HUES6 (cell line): ENCODE measurements at regions not wholly inside any gene's neighbourhood (a gene's known extent, or its start where the extent isn't known, plus 50 kb on each side); places are given as distances from the start of the nearest gene placed in this dataset.
"Not testable (repeated sequence)": the region's sequence is repeated elsewhere in the genome, so short reads cannot be mapped to it uniquely, and the experiment has no call there.

Experiments
- H3K27ac ChIP-seq: 2 replicates; pipeline ENCODE4 v1.7.0; 2013; ENCODE audit warnings: low read depth, mild to moderate bottlenecking, low read length, inconsistent platforms
- H3K27me3 ChIP-seq: 2 replicates; pipeline ENCODE4 v1.6.1; 2013; ENCODE audit warnings: low read length; ENCODE audit not compliant: control insufficient read depth, insufficient read depth
- H3K36me3 ChIP-seq: 2 replicates; pipeline ENCODE4 v1.6.1; 2013; ENCODE audit warnings: low read length; ENCODE audit not compliant: control insufficient read depth, insufficient read depth
- H3K4me1 ChIP-seq: 2 replicates; pipeline ENCODE4 v1.6.1; 2013; ENCODE audit warnings: low read length; ENCODE audit not compliant: control insufficient read depth, insufficient read depth
- H3K4me3 ChIP-seq: 2 replicates; pipeline ENCODE4 v1.5.1; 2013; ENCODE audit warnings: low read depth, low read length
- H3K9ac ChIP-seq: one replicate; pipeline ENCODE4 v1.6.1; 2013; ENCODE audit warnings: mild to moderate bottlenecking, low read length
- H3K9me3 ChIP-seq: 2 replicates; pipeline ENCODE4 v1.6.1; 2013; ENCODE audit warnings: low read depth, low read length; ENCODE audit not compliant: control insufficient read depth, insufficient read depth

DNA sequence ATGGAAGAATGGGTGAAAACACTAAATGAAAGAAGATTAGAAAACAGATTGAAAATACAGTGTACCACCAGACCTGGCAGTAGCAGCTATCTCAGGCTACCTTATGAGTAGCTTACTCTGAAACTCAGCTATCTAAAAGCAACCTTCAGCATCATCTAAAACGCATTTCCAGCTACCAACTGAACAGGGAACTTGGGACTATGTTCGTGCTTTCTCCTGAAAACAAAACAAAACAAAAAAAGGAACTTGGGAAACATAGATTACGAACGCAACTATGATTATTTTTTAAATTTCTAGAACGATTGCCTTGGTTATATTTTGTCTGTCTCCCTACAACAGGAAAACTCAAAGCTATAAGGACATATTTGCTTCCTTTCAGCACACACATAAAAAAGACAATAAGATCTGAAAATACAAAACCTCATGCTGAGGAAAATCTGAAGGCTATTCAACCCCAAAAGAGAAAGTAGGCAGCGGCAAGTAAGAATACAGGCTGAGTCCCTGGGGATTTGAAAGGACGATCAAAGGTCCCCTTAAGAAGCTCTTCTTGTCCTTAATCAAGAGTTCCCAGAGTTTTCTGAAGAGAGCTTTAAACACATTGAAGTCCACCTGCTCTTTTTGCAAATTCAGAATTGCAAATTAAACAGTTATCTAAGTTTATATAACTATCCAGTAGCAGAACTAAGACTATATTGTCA lies 53.4 kb downstream of the OR2K2 start:
- H3K4me3 ChIP-seq = no peak overlapping the region
- H3K36me3 ChIP-seq = no peaks in the 10 kb centered on the region
- no peak overlapping the region for H3K27ac ChIP-seq
- H3K27me3 ChIP-seq = no peaks in the 10 kb centered on the region
- H3K9ac ChIP-seq = no peak overlapping the region
- H3K4me1 ChIP-seq = no peaks in the 10 kb centered on the region
- H3K9me3 ChIP-seq = no peaks in the 10 kb centered on the region

DNA sequence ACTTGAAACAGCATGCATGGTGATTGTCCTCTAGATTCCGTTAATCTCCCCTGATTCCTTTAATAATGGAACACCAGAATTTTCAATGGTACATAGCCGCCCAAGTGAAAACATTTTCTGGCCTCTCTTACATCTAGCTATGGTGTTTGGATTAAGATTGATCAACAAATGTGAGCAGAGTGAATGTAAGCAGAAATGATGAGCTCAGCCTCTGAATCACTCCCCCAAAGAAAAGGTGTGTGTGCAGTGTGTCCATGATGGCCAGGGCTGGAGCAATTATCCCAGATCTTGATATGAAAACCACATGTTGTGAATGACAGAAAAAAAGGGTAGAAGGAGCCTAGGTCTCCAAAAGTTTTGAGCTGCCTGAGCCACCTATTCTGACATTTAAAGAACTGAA lies 55.3 kb downstream of the OR2K2 start:
- Histone ChIP-seq H3K9me3 (no peaks in the 10 kb centered on the region), H3K27ac (no peak overlapping the region), H3K27me3 (no peaks in the 10 kb centered on the region), H3K4me1 (no peaks in the 10 kb centered on the region), H3K4me3 (no peak overlapping the region), H3K9ac (no peak overlapping the region), H3K36me3 (no peaks in the 10 kb centered on the region)

- Histone ChIP-seq H3K36me3 (no peaks in the 10 kb centered on the region), H3K27ac (no peak overlapping the region), H3K9me3 (peaks cover 6% of the 10 kb centered on the region), H3K27me3 (no peaks in the 10 kb centered on the region), H3K4me1 (no peaks in the 10 kb centered on the region), H3K9ac (no peak overlapping the region), H3K4me3 (no peak overlapping the region)
Observed at GRCh38 chr9:111272581-111272980, 57.4 kb downstream of the OR2K2 start.

DNA sequence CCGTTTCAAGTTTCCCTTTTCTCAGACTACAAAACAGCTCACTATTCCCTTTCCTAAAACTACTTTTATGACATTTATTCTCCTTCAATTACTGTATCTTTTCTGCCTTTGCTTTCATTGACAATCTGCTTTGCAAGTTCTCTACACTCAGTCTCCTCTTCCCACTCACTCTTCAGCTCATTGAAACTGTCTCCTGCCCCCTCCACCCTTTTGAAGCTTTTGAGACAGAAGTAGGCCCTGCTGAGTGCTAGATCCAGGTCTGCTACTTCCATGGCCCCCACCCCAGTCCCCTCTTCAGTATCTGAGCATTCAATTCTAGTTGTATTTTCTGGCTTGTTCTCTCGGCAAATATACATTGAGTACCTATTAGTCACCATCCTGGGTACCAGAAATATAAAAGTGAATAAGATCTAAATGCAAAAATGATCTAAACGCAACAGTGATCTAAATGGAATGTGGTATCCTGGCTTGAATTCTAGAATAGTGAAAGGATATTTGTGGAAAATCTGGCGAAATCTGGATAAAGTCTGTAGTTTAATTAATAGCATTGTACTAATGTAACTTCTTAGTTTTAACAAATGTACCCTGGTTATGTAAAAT lies 58.4 kb downstream of the OR2K2 start:
- no peak overlapping the region for H3K9ac ChIP-seq
- H3K27ac ChIP-seq = no peak overlapping the region
- H3K4me1 ChIP-seq = no peaks in the 10 kb centered on the region
- H3K27me3 ChIP-seq = no peaks in the 10 kb centered on the region
- no peaks in the 10 kb centered on the region for H3K36me3 ChIP-seq
- no peak overlapping the region for H3K4me3 ChIP-seq
- peaks cover 16% of the 10 kb centered on the region for H3K9me3 ChIP-seq

DNA sequence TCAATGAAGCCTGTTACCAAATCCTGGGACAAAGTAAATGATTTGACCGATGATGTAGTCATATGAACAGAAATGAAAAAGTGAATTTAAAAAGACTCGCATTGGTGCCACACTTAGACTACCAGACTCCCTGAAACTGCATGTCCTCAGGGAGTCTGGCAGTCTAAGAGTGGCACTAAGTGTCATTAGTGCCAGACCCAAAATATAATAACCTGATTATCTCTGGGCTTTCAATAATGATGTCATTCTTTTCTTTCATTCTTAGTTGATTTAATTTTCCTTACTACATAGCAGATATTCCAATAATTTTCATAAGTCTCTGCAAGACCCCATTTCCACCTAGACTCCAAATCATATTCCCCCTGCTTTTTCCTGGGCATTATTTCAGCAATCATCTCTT lies 59.0 kb downstream of the OR2K2 start:
- no peak overlapping the region for H3K27ac ChIP-seq
- peaks cover 21% of the 10 kb centered on the region for H3K9me3 ChIP-seq
- no peaks in the 10 kb centered on the region for H3K36me3 ChIP-seq
- no peaks in the 10 kb centered on the region for H3K27me3 ChIP-seq
- H3K4me1 ChIP-seq = no peaks in the 10 kb centered on the region
- H3K4me3 ChIP-seq = no peak overlapping the region
- no peak overlapping the region for H3K9ac ChIP-seq

GRCh38 chr9:111266024-111266423 lies 64.0 kb downstream of the OR2K2 start:
- H3K4me3 ChIP-seq, H3K36me3 ChIP-seq, H3K4me1 ChIP-seq, H3K27me3 ChIP-seq, H3K9ac ChIP-seq, H3K27ac ChIP-seq: not testable (repeated sequence)
- peaks cover 41% of the 10 kb centered on the region for H3K9me3 ChIP-seq

DNA sequence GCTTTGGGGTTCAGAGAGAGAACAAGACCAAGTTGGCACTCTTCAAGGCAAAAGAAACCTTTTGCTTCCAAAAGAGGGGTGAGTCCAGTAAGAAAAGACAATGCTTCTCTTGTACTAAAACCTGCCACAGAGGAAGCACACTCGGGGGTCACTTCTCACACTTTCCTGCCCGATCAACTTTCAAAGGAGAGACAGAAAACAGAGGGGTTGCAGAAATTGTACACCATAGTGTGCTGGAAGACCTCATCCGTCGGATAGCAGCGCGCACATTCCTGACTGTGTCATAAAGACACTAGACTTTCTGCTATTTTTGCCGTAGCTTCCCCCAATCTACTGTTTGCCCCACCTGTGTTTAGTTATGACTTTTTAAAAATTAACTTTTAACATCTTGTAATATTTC lies 66.9 kb downstream of the OR2K2 start:
- H3K36me3 ChIP-seq = no peaks in the 10 kb centered on the region
- H3K9ac ChIP-seq = no peak overlapping the region
- no peaks in the 10 kb centered on the region for H3K4me1 ChIP-seq
- H3K4me3 ChIP-seq = no peak overlapping the region
- no peaks in the 10 kb centered on the region for H3K27me3 ChIP-seq
- H3K27ac ChIP-seq = no peak overlapping the region
- H3K9me3 ChIP-seq = peaks cover 36% of the 10 kb centered on the region

GRCh38 chr9:111258875-111259271 lies 71.2 kb downstream of the OR2K2 start:
- no peaks in the 10 kb centered on the region for H3K27me3 ChIP-seq
- no peak overlapping the region for H3K27ac ChIP-seq
- H3K9me3 ChIP-seq = peaks cover under 1% of the 10 kb centered on the region; the same call in 1 of the 2 replicates
- H3K4me1 ChIP-seq = no peaks in the 10 kb centered on the region
- no peak overlapping the region for H3K9ac ChIP-seq
- no peak overlapping the region for H3K4me3 ChIP-seq
- no peaks in the 10 kb centered on the region for H3K36me3 ChIP-seq

DNA sequence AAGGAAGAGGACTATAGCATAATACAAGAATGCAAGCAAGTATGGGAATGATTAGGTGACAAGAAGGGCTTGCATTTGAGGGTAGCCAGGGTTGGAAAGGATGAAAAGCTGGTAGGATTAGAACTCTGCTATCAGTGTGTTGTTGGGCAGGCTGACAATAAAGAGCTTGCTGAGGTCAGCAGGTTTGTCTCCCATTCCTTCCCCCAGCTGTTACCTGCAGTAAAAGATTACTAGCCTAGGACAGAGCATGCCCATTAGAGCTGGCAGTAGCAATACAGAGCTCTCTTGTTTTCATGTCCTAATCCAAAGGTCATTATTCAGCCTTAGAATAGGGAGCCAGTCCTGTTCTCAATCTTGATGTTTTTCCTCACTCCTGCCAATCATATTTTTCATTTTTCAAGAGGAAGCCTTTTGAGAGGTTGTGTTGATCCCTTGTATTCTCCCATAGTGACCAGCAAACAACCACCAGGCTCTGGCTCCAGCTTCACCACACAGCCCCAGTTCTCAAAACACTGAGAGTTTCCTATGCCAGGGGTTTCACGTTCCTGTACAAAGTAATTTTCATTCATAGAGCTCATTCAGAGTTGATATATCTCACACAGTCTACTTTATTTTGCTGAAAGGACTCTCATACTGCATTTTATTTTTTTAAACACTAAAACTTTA lies 71.7 kb downstream of the OR2K2 start:
- Histone ChIP-seq H3K27me3 (no peaks in the 10 kb centered on the region), H3K27ac (no peak overlapping the region), H3K9ac (no peak overlapping the region), H3K36me3 (no peaks in the 10 kb centered on the region), H3K9me3 (no peaks in the 10 kb centered on the region), H3K4me1 (no peaks in the 10 kb centered on the region), H3K4me3 (no peak overlapping the region)

- H3K36me3 ChIP-seq = no peaks in the 10 kb centered on the region
- H3K27ac ChIP-seq = no peak overlapping the region
- H3K9ac ChIP-seq = no peak overlapping the region
- H3K9me3 ChIP-seq = no peaks in the 10 kb centered on the region
- H3K4me3 ChIP-seq = no peak overlapping the region
- H3K27me3 ChIP-seq = no peaks in the 10 kb centered on the region
- H3K4me1 ChIP-seq = peaks cover 6% of the 10 kb centered on the region
Observed at GRCh38 chr9:111253742-111254437, 76.1 kb downstream of the OR2K2 start.
